K562 (cell line): ENCODE measurements at regions not wholly inside any gene's neighbourhood (a gene's known extent, or its start where the extent isn't known, plus 50 kb on each side); places are given as distances from the start of the nearest gene placed in this dataset.
"Not testable (repeated sequence)": the region's sequence is repeated elsewhere in the genome, so short reads cannot be mapped to it uniquely, and the experiment has no call there.

Source experiments
- ADNP ChIP-seq: fragments of 200-800 bp; sonication (Bioruptor generic); IDR thresholded peaks from 2 replicates; pipeline ENCODE4 v1.6.1; 2016; ENCODE audit warnings: missing genetic modification characterization, missing compliant biosample characterization
- CTCF ChIP-seq, 3 experiments: IDR thresholded peaks in 2 of 3; conservative IDR thresholded peaks in 1 of 3; 2 replicates each; pipeline ENCODE4 v1.5.1; 2011 to 2012; ENCODE audit warnings: low read length in 3 of 3, mild to moderate bottlenecking in 3 of 3, control low read depth in 2 of 3, improper control_type of control experiment in 1 of 3, inconsistent platforms in 1 of 3, low read depth in 1 of 3, mixed read lengths in 1 of 3, moderate library complexity in 1 of 3; ENCODE audit not compliant: insufficient read depth in 2 of 3
- FOXK2 ChIP-seq, 2 experiments: fragments of 450-650 bp; IDR thresholded peaks in 1 of 2; conservative IDR thresholded peaks in 1 of 2; 2 replicates each; pipeline ENCODE4 v1.6.1; 2016; ENCODE audit warnings: low read depth in 2 of 2, mild to moderate bottlenecking in 1 of 2
- MBD1 ChIP-seq: fragments of 250-450 bp; sonication (Bioruptor Pico); IDR thresholded peaks from 2 replicates; pipeline ENCODE4 v1.8.0; 2022; ENCODE audit warnings: inconsistent platforms
- NR2C2 ChIP-seq, 2 experiments: fragments of 200-800 bp in 1 of 2; sonication (Bioruptor generic) in 1 of 2; sonication (generic) in 1 of 2; formaldehyde crosslinking in 1 of 2; IDR thresholded peaks; 2 replicates each; pipeline versions ENCODE4 v1.6.1 to v1.8.0; 2016 to 2022; ENCODE audit warnings: mild to moderate bottlenecking in 1 of 2, missing compliant biosample characterization in 1 of 2, missing genetic modification characterization in 1 of 2, missing genetic modification reagents in 1 of 2
- NRF1 ChIP-seq, 2 experiments: fragments of 450-650 bp; IDR thresholded peaks in 1 of 2; conservative IDR thresholded peaks in 1 of 2; 2 replicates each; pipeline ENCODE4 v1.6.1; 2014; ENCODE audit warnings: mild to moderate bottlenecking in 2 of 2
- RERE ChIP-seq: sonication (generic); formaldehyde crosslinking; IDR thresholded peaks from 2 replicates; pipeline ENCODE4 v1.8.0; 2023; ENCODE audit warnings: missing genetic modification reagents, mild to moderate bottlenecking, borderline replicate concordance
- RFX5 ChIP-seq: IDR thresholded peaks from 2 replicates; pipeline ENCODE4 v1.6.1; 2011; ENCODE audit warnings: low read depth, mild to moderate bottlenecking, improper control_type of control experiment, low read length
- ZBTB1 ChIP-seq: sonication (generic); formaldehyde crosslinking; IDR thresholded peaks from 2 replicates; pipeline ENCODE4 v1.8.1; 2023; ENCODE audit warnings: missing genetic modification reagents, low read depth, mild to moderate bottlenecking, borderline replicate concordance

- TF ChIP-seq CTCF (IDR thresholded peaks at IDR 0.05 in 2 of 3, conservative IDR thresholded peaks at IDR 0.05 in 1 of 3; ENCODE audit: insufficient read depth in 2 of 3, low read depth in 1 of 3, low read length in 3 of 3); NR2C2 (CRISPR knock-in tag; IDR thresholded peaks at IDR 0.05); NR2C2 (tag; IDR thresholded peaks at IDR 0.05); ADNP (tag); MBD1; RERE (CRISPR knock-in tag); RFX5; FOXK2 (conservative IDR thresholded peaks at IDR 0.05 in 1 of 2, IDR thresholded peaks at IDR 0.05 in 1 of 2; ENCODE audit: low read depth in 2 of 2); ZBTB1; NRF1 (conservative IDR thresholded peaks at IDR 0.05 in 1 of 2, IDR thresholded peaks at IDR 0.05 in 1 of 2): not testable (repeated sequence)
These were observed 106.0 kb downstream of the BUD13 start for GRCh38 chr11:116666673-116667249.
